ENCODE measurements at regions not wholly inside any gene's neighbourhood (a gene's known extent, or its start where the extent isn't known, plus 50 kb on each side); places are given as distances from the start of the nearest gene placed in this dataset.

DNA sequence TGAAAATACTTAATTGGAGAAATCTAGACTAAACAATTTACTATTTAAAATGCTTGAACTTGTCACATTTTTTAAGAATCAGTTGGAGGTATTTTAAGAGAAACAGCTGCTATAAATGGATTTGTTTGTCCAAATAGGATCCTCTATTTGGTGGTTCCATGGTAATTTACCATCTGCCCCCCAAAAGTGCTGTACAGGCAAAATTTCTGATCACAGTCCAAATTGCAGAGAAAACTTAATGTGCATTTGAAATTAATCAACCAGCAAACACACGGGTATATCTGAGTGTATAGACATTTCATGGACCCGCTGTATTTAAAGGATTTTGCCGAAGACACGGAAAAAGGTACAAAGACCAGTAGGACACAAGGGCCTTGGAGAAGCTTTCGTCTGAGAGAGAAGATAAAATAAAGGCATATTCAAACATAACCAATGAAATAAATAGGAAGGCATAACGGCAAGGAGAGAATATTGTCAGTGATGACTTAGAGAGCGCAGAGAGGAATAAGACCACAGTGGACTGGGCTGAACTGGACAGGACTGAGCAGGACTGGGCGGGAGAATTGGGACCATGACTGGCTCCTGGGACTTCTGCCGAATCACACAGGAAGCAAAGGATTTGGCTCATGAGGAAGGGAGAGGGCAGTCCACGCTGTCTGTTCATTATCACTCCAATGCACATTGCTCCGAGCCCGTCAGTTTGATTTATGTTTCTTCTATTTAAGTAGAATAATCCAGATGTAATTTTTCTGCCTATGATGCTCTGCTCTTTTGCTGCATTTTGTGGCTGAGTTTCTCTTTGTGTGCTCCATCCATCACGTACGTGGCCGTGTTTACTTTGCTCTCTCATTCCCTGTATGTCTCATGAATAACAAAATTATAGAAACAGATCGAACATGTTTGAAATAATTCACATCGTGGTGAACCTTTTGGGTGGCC lies 112.8 kb downstream of the PRLHR start:
- FAIRE-seq (no peak), DNase-seq (no peak)
- intact Hi-C loops (cut with DNase I), result no loop called here
- no peak overlapping the region for H3K9ac ChIP-seq (ENCODE audit: low read length in 3 of 3)
- no peaks in the 10 kb centered on the region for H3K36me3 ChIP-seq (ENCODE audit: control insufficient read depth in 2 of 3, insufficient read depth in 3 of 3, low read length in 3 of 3)
- no peak for TF ChIP-seq CTCF (IDR thresholded peaks at IDR 0.05; ENCODE audit: borderline replicate concordance, extremely low read depth, insufficient read depth)
- H3K27ac ChIP-seq (ENCODE audit: low read depth in 2 of 2, low read length in 2 of 2), result no peak overlapping the region
- no peak overlapping the region for H3K4me3 ChIP-seq (ENCODE audit: low read length in 3 of 3)
- no peaks in the 10 kb centered on the region for H3K27me3 ChIP-seq (ENCODE audit: control insufficient read depth, insufficient read depth, low read length)
- no peaks in the 10 kb centered on the region for H3K4me1 ChIP-seq (ENCODE audit: control insufficient read depth in 2 of 3, insufficient read depth in 2 of 3, low read depth in 1 of 3, low read length in 3 of 3)
- H3K9me3 ChIP-seq (ENCODE audit: control insufficient read depth in 2 of 3, insufficient read depth in 1 of 3, low read length in 3 of 3), result no peaks in the 10 kb centered on the region

- FAIRE-seq, result no peak
- TF ChIP-seq CTCF (IDR thresholded peaks at IDR 0.05; ENCODE audit: borderline replicate concordance, extremely low read depth, insufficient read depth), result no peak
- Histone ChIP-seq H3K4me3 (ENCODE audit: low read length in 3 of 3) (no peak overlapping the region), H3K27me3 (ENCODE audit: control insufficient read depth, insufficient read depth, low read length) (no peaks in the 10 kb centered on the region), H3K36me3 (ENCODE audit: control insufficient read depth in 2 of 3, insufficient read depth in 3 of 3, low read length in 3 of 3) (no peaks in the 10 kb centered on the region), H3K4me1 (ENCODE audit: control insufficient read depth in 2 of 3, insufficient read depth in 2 of 3, low read depth in 1 of 3, low read length in 3 of 3) (no peaks in the 10 kb centered on the region), H3K27ac (ENCODE audit: low read depth in 2 of 2, low read length in 2 of 2) (no peak overlapping the region), H3K9ac (ENCODE audit: low read length in 3 of 3) (no peak overlapping the region), H3K9me3 (ENCODE audit: control insufficient read depth in 2 of 3, insufficient read depth in 1 of 3, low read length in 3 of 3) (no peaks in the 10 kb centered on the region)
- intact Hi-C loops (cut with DNase I), result no loop called here
- DNase-seq, result no peak
Measured at GRCh38 chr10:118481871-118482270, 113.6 kb downstream of the PRLHR start.

DNA sequence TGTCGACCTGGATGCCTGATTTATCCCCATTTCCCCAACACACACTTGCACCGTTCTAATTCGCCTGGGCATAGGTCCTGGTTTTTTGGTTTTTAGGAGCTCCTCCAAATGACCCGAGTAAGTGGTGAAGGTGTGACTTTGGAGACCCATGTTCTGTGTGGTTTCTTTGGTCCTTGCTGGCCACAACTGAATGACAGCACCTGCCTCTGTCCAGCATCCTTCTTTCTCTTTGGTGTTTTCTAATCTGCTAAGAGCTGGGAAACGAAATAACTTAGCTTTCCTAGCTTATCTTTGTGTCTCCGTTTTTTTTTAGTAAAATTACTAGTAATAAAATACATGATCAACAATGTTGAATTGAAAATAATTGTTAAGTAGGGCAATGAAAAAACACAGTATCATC lies 120.2 kb downstream of the PRLHR start:
- FAIRE-seq (no peak), DNase-seq (no peak)
- Histone ChIP-seq H3K4me3 (ENCODE audit: low read length in 3 of 3) (no peak overlapping the region), H3K9ac (ENCODE audit: low read length in 3 of 3) (no peak overlapping the region), H3K9me3 (ENCODE audit: control insufficient read depth in 2 of 3, insufficient read depth in 1 of 3, low read length in 3 of 3) (peaks cover 0 to 4% (median 0%) of the 10 kb centered on the region in 3 donors), H3K4me1 (ENCODE audit: control insufficient read depth in 2 of 3, insufficient read depth in 2 of 3, low read depth in 1 of 3, low read length in 3 of 3) (no peaks in the 10 kb centered on the region), H3K36me3 (ENCODE audit: control insufficient read depth in 2 of 3, insufficient read depth in 3 of 3, low read length in 3 of 3) (no peaks in the 10 kb centered on the region), H3K27me3 (ENCODE audit: control insufficient read depth, insufficient read depth, low read length) (no peaks in the 10 kb centered on the region), H3K27ac (ENCODE audit: low read depth in 2 of 2, low read length in 2 of 2) (no peak overlapping the region)
- no peak for TF ChIP-seq CTCF (IDR thresholded peaks at IDR 0.05; ENCODE audit: borderline replicate concordance, extremely low read depth, insufficient read depth)
- intact Hi-C loops (cut with DNase I), result no loop called here
